GM12874 (cell line): ENCODE measurements at regions not wholly inside any gene's neighbourhood (a gene's known extent, or its start where the extent isn't known, plus 50 kb on each side); places are given as distances from the start of the nearest gene placed in this dataset.

Experiments
- CTCF ChIP-seq: IDR thresholded peaks from 2 replicates; pipeline ENCODE4 v1.5.1; 2011; ENCODE audit warnings: low read depth, mild to moderate bottlenecking, control low read depth, low read length, moderate library complexity; ENCODE audit not compliant: insufficient read depth

GRCh38 chr9:120065151-120065550 lies 514.8 kb downstream of the CDK5RAP2 start:
- TF ChIP-seq CTCF: no peak

DNA sequence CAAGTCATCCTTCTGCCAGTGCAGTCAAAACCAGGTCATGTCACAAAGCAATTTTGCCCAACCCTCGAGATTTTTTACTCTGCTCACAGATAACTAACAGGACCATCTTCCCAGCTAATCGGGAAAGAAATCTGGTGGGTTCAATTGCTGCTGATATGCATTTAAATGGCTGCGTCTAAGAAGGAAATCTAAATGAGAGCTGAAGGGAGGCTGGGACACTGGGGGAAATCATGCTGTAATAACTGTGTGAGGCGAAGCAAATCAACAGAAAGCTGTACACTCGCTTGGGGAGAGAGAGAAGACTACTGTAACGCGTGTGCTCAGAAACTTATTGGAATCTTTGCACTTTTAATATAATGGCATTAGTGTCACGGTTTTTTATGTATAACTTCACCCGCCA lies 535.0 kb downstream of the CDK5RAP2 start:
- no peak for TF ChIP-seq CTCF

GRCh38 chr9:120043448-120043847 lies 536.5 kb downstream of the CDK5RAP2 start:
- TF ChIP-seq CTCF: no peak

DNA sequence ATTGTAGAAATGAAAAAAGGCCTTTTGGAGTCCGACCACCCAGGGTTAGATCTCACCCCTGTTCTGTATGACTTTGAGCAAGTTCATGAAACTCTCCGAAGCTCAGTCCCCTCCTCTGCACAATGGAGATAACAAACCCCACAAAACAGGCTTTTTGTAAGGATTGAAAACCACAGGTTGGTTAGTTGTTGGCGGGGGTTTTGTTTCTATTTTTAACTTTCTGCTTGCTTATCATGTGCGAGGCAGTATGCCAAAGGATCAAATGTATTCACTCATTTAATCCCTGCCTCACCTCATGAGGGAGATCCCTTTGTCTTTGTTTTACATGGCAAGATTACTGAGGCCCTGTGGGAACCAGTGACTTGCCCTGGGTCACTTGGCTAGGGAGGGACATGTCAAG lies 539.1 kb downstream of the CDK5RAP2 start:
- no peak for TF ChIP-seq CTCF

GRCh38 chr9:120038342-120038741 lies 541.6 kb downstream of the CDK5RAP2 start:
- no peak for TF ChIP-seq CTCF

- peak; percentile 24; the same call in 1 of the 2 replicates for TF ChIP-seq CTCF
Observed at GRCh38 chr9:120032639-120033038, 547.3 kb downstream of the CDK5RAP2 start.

GRCh38 chr9:120030847-120031246 lies 549.1 kb downstream of the CDK5RAP2 start:
- TF ChIP-seq CTCF: no peak

GRCh38 chr9:120018550-120018949 lies 561.4 kb downstream of the CDK5RAP2 start:
- no peak for TF ChIP-seq CTCF
